Motor neuron (in vitro differentiated cells): ENCODE measurements at regions not wholly inside any gene's neighbourhood (a gene's known extent, or its start where the extent isn't known, plus 50 kb on each side); places are given as distances from the start of the nearest gene placed in this dataset.

ENCODE experiments used
- ATAC-seq, 8 experiments: fragments of 200-7000 bp; cut with Tn5 transposase; replicated peaks in 6 of 8; 2 replicates each; pipeline ENCODE4 v1.8.0; 2021; ENCODE audit warnings: mild to moderate bottlenecking in 8 of 8, moderate library complexity in 8 of 8
- H3K27ac ChIP-seq, 2 donors: fragments of 250-450 bp; sonication (Bioruptor Pico); 2 replicates each; pipeline ENCODE4 v1.9.0; 2021; ENCODE audit warnings: antibody characterized with exemption in 2 of 2, mild to moderate bottlenecking in 2 of 2, moderate library complexity in 1 of 2
- H3K4me1 ChIP-seq, 2 donors: fragments of 250-450 bp; sonication (Bioruptor Pico); replicated peaks in 1 of 2; 2 replicates each; pipeline ENCODE4 v1.6.1; 2021; ENCODE audit warnings: antibody characterized with exemption in 2 of 2, mild to moderate bottlenecking in 2 of 2, moderate library complexity in 1 of 2
- H3K4me3 ChIP-seq, 5 donors: fragments of 250-450 bp; sonication (Bioruptor Pico); 2 replicates each; pipeline ENCODE4 v1.9.0; 2021; ENCODE audit warnings: antibody characterized with exemption in 5 of 5, mild to moderate bottlenecking in 5 of 5, moderate library complexity in 4 of 5
- WGBS, 10 experiments: fragments of 450-650 bp; shearing (Covaris generic); methylation state at CpG; one replicate each; pipeline ENCODE4 v1.0.0; 2022; 5-methylcytosine and 5-hydroxymethylcytosine counted together
- in situ Hi-C, 9 experiments: fragments of 400-800 bp; cut with MboI; loops; one replicate each; pipeline ENCODE4 v1.15.0; 2021; ENCODE audit warnings: low sequenced_read_pairs in 9 of 9, low pct_unique_long_range_greater_than_20kb in 2 of 9; ENCODE audit not compliant: unreplicated experiment in 9 of 9

GRCh38 chrX:116010939-116011338 is 159.6 kb upstream of the AGTR2 start:
- no peak for ATAC-seq
- H3K27ac ChIP-seq: no peak overlapping the region
- whole genome bisulfite sequencing, 10 experiments: 0 to 100% (median 50%) methylated on average over 1 to 5 of the region's 5 CpGs; no CpG with 5 or more reads in 5 of the 10 experiments
- H3K4me1 ChIP-seq: no peaks in the 10 kb centered on the region
- in situ Hi-C loops: no loop called here
- H3K4me3 ChIP-seq: no peak overlapping the region

- H3K27ac ChIP-seq: no peak overlapping the region
- H3K4me1 ChIP-seq: no peaks in the 10 kb centered on the region
- ATAC-seq: no peak
- in situ Hi-C loops: no loop called here
- H3K4me3 ChIP-seq: no peak overlapping the region
- 25% methylated on average over 1 of the region's 1 CpG; no CpG with 5 or more reads in 9 of the 10 experiments for WGBS, 10 experiments
These were observed 139.2 kb upstream of the AGTR2 start for GRCh38 chrX:116031331-116031730.
